OCI-LY1 (cell line): ENCODE measurements at regions not wholly inside any gene's neighbourhood (a gene's known extent, or its start where the extent isn't known, plus 50 kb on each side); places are given as distances from the start of the nearest gene placed in this dataset.

ENCODE experiments used
- H2AFZ ChIP-seq: fragments of 200-600 bp; sonication (generic), shearing (Covaris generic); 2 replicates; pipeline ENCODE4 v1.6.0; 2014; ENCODE audit warnings: antibody characterized with exemption, mild to moderate bottlenecking, low read length
- H3F3A ChIP-seq: fragments of 200-600 bp; sonication (generic), shearing (Covaris generic); 2 replicates; pipeline ENCODE4 v1.6.0; 2014; ENCODE audit warnings: mild to moderate bottlenecking, antibody characterized with exemption, low read length, moderate library complexity; ENCODE audit not compliant: insufficient read depth
- H3K27ac ChIP-seq: fragments of 200-600 bp; sonication (generic); 2 replicates; pipeline ENCODE4 v1.5.1; 2014; ENCODE audit warnings: low read length, mixed run types, mild to moderate bottlenecking, low read depth; ENCODE audit not compliant: poor library complexity, severe bottlenecking
- H3K27me3 ChIP-seq: fragments of 200-600 bp; sonication (generic); 2 replicates; pipeline ENCODE4 v1.6.0; 2014; ENCODE audit warnings: antibody characterized with exemption, mild to moderate bottlenecking, low read length, moderate library complexity; ENCODE audit not compliant: insufficient read depth
- H3K36me3 ChIP-seq: fragments of 200-600 bp; sonication (generic); 2 replicates; pipeline ENCODE4 v1.6.1; 2014; ENCODE audit warnings: mild to moderate bottlenecking, antibody characterized with exemption, low read length, moderate library complexity, mixed read lengths; ENCODE audit not compliant: insufficient read depth
- H3K4me1 ChIP-seq: fragments of 200-600 bp; sonication (generic); 2 replicates; pipeline ENCODE4 v1.5.1; 2014; ENCODE audit warnings: mild to moderate bottlenecking, low read length, moderate library complexity; ENCODE audit not compliant: insufficient read depth, severe bottlenecking
- H3K4me2 ChIP-seq: fragments of 200-600 bp; sonication (generic), shearing (Covaris generic); 2 replicates; pipeline ENCODE4 v1.6.1; 2014; ENCODE audit warnings: low read length
- H3K4me3 ChIP-seq: fragments of 200-600 bp; sonication (generic); 2 replicates; pipeline ENCODE4 v1.5.1; 2014; ENCODE audit warnings: low read length, low read depth, mild to moderate bottlenecking, mixed read lengths; ENCODE audit not compliant: poor library complexity, severe bottlenecking
- H3K79me2 ChIP-seq: fragments of 200-600 bp; shearing (Covaris generic); 2 replicates; pipeline ENCODE4 v1.6.1; 2016; ENCODE audit warnings: mixed run types, low read length, mixed read lengths; ENCODE audit not compliant: insufficient read depth
- H3K9ac ChIP-seq: fragments of 200-600 bp; sonication (generic), shearing (Covaris generic); 2 replicates; pipeline ENCODE4 v1.6.1; 2014; ENCODE audit warnings: mild to moderate bottlenecking, low read length, mixed read lengths
- H3K9me2 ChIP-seq: fragments of 200-600 bp; sonication (generic), shearing (Covaris generic); 2 replicates; pipeline ENCODE4 v1.6.1; 2014; ENCODE audit warnings: low read depth, mild to moderate bottlenecking, low read length, mixed read lengths
- H3K9me3 ChIP-seq: fragments of 200-600 bp; shearing (Covaris generic); 2 replicates; pipeline ENCODE4 v1.6.1; 2014; ENCODE audit warnings: low read length, mixed read lengths
- H4K20me1 ChIP-seq: fragments of 200-600 bp; sonication (generic), shearing (Covaris generic); 2 replicates; pipeline ENCODE4 v1.6.0; 2016; ENCODE audit warnings: mild to moderate bottlenecking, low read length; ENCODE audit not compliant: insufficient read depth
- CTCF ChIP-seq: fragments of 200-600 bp; sonication (generic), shearing (Covaris generic); IDR thresholded peaks from 2 replicates; pipeline ENCODE4 v1.5.1; 2017; ENCODE audit warnings: mild to moderate bottlenecking, antibody characterized with exemption, low read length, moderate library complexity, mixed read lengths
- EZH2 ChIP-seq: fragments of 200-600 bp; sonication (generic), shearing (Covaris generic); IDR thresholded peaks from 2 replicates; pipeline ENCODE4 v1.8.0; 2017; ENCODE audit warnings: borderline replicate concordance, mixed run types, mild to moderate bottlenecking, antibody characterized with exemption, low read length, moderate library complexity, mixed read lengths

- Histone ChIP-seq H3K36me3 (no peaks in the 10 kb centered on the region), H4K20me1 (no peaks in the 10 kb centered on the region), H3K27me3 (no peaks in the 10 kb centered on the region), H3K4me2 (no peak overlapping the region), H3K9ac (no peak overlapping the region), H3K4me1 (no peaks in the 10 kb centered on the region), H3K27ac (no peak overlapping the region), H3K4me3 (no peak overlapping the region), H3K9me2 (no peaks in the 10 kb centered on the region), H3F3A (no peaks in the 10 kb centered on the region), H2AFZ (no peak overlapping the region), H3K79me2 (no peaks in the 10 kb centered on the region), H3K9me3 (no peaks in the 10 kb centered on the region)
- no peak for TF ChIP-seq CTCF
- TF ChIP-seq EZH2 = no peak
Observed at GRCh38 chr5:33198836-33199235, 241.9 kb upstream of the TARS1 start.

GRCh38 chr5:33203931-33204330 lies 236.8 kb upstream of the TARS1 start:
- no peak overlapping the region for H3K9ac ChIP-seq
- no peak overlapping the region for H3K4me3 ChIP-seq
- H3K9me2 ChIP-seq = no peaks in the 10 kb centered on the region
- no peaks in the 10 kb centered on the region for H3F3A ChIP-seq
- H3K79me2 ChIP-seq = no peaks in the 10 kb centered on the region
- H2AFZ ChIP-seq = no peak overlapping the region
- H3K27ac ChIP-seq = no peak overlapping the region
- no peak overlapping the region for H3K4me2 ChIP-seq
- no peaks in the 10 kb centered on the region for H3K9me3 ChIP-seq
- no peaks in the 10 kb centered on the region for H3K4me1 ChIP-seq
- no peaks in the 10 kb centered on the region for H3K36me3 ChIP-seq
- no peaks in the 10 kb centered on the region for H3K27me3 ChIP-seq
- H4K20me1 ChIP-seq = no peaks in the 10 kb centered on the region
- TF ChIP-seq CTCF = no peak
- no peak for TF ChIP-seq EZH2

GRCh38 chr5:33205079-33205478 lies 235.7 kb upstream of the TARS1 start:
- TF ChIP-seq CTCF (no peak), EZH2 (no peak)
- Histone ChIP-seq H3K9me3 (no peaks in the 10 kb centered on the region), H3F3A (no peaks in the 10 kb centered on the region), H3K27me3 (no peaks in the 10 kb centered on the region), H3K4me2 (no peak overlapping the region), H2AFZ (no peak overlapping the region), H3K36me3 (no peaks in the 10 kb centered on the region), H4K20me1 (no peaks in the 10 kb centered on the region), H3K79me2 (no peaks in the 10 kb centered on the region), H3K9me2 (no peaks in the 10 kb centered on the region), H3K27ac (no peak overlapping the region), H3K4me3 (no peak overlapping the region), H3K4me1 (no peaks in the 10 kb centered on the region), H3K9ac (no peak overlapping the region)
